ENCODE measurements at regions not wholly inside any gene's neighbourhood (a gene's known extent, or its start where the extent isn't known, plus 50 kb on each side); places are given as distances from the start of the nearest gene placed in this dataset.

DNA sequence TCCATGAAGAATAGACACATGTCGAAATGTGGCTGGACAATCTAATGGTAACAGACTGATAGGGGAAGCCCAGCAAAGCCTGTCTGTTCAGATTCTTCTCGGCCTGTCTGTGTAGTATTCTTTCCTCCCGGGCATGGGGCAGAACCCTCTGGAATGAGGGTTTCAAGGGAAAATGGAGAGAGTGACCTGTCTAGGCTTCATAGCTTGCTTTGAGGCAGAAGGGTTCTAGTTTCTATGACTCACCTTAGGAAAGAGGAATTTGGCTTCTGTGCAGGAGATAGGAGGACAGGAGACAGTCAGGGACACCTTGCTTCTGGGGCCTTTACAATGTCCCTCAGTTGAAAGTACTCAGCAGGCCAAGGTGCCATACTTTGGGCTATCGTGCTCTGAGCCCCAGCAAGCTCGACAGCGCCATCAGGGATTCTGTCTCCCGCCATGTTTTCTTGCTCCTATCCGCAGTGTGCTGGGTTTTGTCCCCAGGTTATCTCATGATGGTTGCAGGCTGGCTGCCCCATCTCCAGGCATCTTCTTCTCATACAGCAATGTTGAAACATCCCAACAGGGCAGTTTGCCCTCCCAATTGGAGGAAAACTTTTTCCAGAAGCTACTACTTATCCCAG, 74.7 kb upstream of the TLK1 start:
- no peaks in the 10 kb centered on the region for H3K27me3 ChIP-seq (ENCODE audit: control insufficient read depth, insufficient read depth, low read length)
- no peak overlapping the region for H3K4me3 ChIP-seq (ENCODE audit: insufficient read depth, low read depth, low read length)
- DNase-seq = no peak
- H3K36me3 ChIP-seq (replicated peaks; ENCODE audit: control insufficient read depth, insufficient read depth, low read length) = no peaks in the 10 kb centered on the region

DNA sequence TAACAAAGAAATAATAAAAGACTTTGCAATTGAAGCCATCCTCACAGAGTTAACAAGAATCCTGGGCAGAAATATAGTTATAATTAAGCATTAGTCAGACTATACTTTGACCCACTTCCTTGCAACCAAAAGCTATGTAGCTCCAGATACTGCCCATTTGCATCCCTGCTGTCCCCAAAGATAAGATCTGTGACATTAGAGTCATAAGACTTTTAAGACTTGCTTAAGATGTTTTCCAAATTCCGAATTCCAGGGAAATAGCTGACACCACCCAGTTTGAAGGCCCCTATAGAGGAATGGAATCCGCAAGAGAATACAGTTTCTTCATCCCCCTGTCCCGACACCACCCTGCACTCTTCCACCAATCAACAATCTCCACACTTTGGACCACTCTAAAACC, 69.5 kb upstream of the TLK1 start:
- H3K36me3 ChIP-seq (replicated peaks; ENCODE audit: control insufficient read depth, insufficient read depth, low read length) = no peaks in the 10 kb centered on the region
- H3K4me3 ChIP-seq (ENCODE audit: insufficient read depth, low read depth, low read length) = no peak overlapping the region
- no peaks in the 10 kb centered on the region for H3K27me3 ChIP-seq (ENCODE audit: control insufficient read depth, insufficient read depth, low read length)
- DNase-seq = no peak

DNA sequence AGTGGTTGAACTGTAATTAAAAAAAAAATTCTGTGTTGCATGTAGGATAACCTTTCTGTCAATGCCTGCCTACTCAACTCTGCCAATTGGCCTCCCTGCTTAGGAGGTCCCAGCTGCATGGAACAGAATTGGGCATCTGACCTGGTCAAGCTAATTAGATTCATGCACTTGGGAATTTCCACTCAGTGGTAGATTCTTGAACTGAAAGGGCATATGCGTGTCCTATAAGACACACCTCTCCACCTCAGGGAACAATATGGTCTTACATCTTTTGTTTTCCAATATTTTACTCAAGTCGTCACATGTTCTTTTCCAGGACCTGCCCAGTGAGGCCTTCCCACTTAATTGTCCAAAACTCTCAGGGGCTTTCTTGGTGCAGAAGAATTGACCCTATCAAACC, 68.1 kb upstream of the TLK1 start:
- Histone ChIP-seq H3K27me3 (ENCODE audit: control insufficient read depth, insufficient read depth, low read length) (no peaks in the 10 kb centered on the region), H3K4me3 (ENCODE audit: insufficient read depth, low read depth, low read length) (no peak overlapping the region), H3K36me3 (replicated peaks; ENCODE audit: control insufficient read depth, insufficient read depth, low read length) (no peaks in the 10 kb centered on the region)
- no peak for DNase-seq

DNA sequence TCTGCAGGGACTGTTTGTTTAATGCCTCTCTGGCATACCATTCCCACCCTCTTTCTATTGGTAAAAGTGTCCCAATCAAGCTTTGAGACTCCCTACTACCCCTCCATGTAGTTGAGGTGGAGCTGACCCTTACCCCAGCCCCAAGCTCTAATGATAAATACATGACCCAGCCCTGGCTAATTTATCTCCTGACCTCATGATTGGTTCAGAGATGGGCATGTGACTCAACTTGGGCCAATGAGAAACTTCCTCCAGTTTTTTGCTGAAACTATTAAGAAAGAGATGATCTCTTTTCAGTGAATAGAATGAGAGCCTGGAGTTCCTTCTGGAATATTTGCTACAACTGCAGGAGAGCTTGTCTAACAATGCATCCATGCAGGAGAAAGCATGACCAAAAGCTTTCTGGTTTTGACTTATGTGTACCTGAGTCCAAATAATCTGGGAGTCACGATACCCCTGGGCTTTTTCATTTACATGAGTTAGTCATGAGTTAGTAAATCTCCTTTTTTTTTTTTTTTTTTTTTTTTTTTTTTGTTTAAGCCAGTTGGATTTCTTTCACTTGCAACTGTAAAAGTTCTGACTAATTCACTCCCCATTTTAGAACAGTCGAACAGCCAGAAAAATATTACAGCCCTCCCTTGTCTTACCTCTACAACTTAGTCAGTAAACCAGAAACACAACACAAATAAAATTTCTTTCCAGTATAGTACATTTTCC, 66.5 kb upstream of the TLK1 start:
- Histone ChIP-seq H3K4me3 (ENCODE audit: insufficient read depth, low read depth, low read length) (no peak overlapping the region), H3K27me3 (ENCODE audit: control insufficient read depth, insufficient read depth, low read length) (no peaks in the 10 kb centered on the region), H3K36me3 (replicated peaks; ENCODE audit: control insufficient read depth, insufficient read depth, low read length) (no peaks in the 10 kb centered on the region)
- DNase-seq = no peak

GRCh38 chr2:171226461-171226860, 65.8 kb upstream of the TLK1 start:
- Histone ChIP-seq H3K36me3 (replicated peaks; ENCODE audit: control insufficient read depth, insufficient read depth, low read length) (no peaks in the 10 kb centered on the region), H3K27me3 (ENCODE audit: control insufficient read depth, insufficient read depth, low read length) (no peaks in the 10 kb centered on the region), H3K4me3 (ENCODE audit: insufficient read depth, low read depth, low read length) (no peak overlapping the region)
- DNase-seq = no peak

DNA sequence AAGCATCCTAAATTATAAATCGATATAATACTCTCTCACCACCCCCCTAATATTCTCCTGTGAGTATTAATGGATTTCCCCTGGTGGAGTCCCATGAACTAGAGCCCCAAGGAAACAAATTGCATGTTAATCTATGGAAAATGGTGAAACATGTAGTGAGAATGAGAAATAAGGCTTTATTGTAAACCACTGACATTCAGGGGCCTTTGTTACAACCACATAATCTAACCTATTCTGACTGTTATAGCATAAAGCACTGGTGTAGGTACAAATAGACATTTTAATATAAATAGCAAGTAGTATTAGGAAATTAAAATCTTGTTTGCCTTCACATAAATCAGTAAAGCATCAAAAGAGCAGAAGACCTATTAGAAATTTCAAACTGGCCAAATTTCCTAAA, 65.3 kb upstream of the TLK1 start:
- no peak for DNase-seq
- H3K4me3 ChIP-seq (ENCODE audit: insufficient read depth, low read depth, low read length) = no peak overlapping the region
- no peaks in the 10 kb centered on the region for H3K36me3 ChIP-seq (replicated peaks; ENCODE audit: control insufficient read depth, insufficient read depth, low read length)
- no peaks in the 10 kb centered on the region for H3K27me3 ChIP-seq (ENCODE audit: control insufficient read depth, insufficient read depth, low read length)

- Histone ChIP-seq H3K27me3 (ENCODE audit: control insufficient read depth, insufficient read depth, low read length) (no peaks in the 10 kb centered on the region), H3K4me3 (ENCODE audit: insufficient read depth, low read depth, low read length) (no peak overlapping the region), H3K36me3 (replicated peaks; ENCODE audit: control insufficient read depth, insufficient read depth, low read length) (no peaks in the 10 kb centered on the region)
- no peak for DNase-seq
These were observed 64.7 kb upstream of the TLK1 start for GRCh38 chr2:171225302-171225980.

- H3K27me3 ChIP-seq (ENCODE audit: control insufficient read depth, insufficient read depth, low read length) = no peaks in the 10 kb centered on the region
- no peaks in the 10 kb centered on the region for H3K36me3 ChIP-seq (replicated peaks; ENCODE audit: control insufficient read depth, insufficient read depth, low read length)
- no peak overlapping the region for H3K4me3 ChIP-seq (ENCODE audit: insufficient read depth, low read depth, low read length)
- peak; percentile 55 for DNase-seq
These were observed 56.6 kb upstream of the TLK1 start for GRCh38 chr2:171217330-171217729.

DNA sequence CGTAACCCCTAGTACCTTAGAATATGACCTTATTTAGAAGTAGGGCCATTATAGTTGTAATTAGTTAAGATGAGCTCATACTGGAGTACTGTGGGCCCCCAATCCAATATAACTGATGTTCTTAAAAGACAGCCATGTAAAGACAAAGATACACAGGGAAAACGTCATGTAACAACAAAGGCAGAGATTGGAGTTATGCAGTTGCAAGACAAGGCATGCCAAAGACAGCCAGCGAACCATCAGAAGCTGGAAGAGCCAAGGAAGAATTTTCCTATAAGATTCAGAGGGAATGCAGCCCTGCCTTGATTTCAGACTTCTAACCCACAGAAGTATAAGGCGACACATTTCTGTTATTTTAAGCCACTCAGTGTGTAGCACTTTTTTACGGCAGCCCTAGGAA, 55.9 kb upstream of the TLK1 start:
- no peak for DNase-seq
- Histone ChIP-seq H3K36me3 (replicated peaks; ENCODE audit: control insufficient read depth, insufficient read depth, low read length) (no peaks in the 10 kb centered on the region), H3K4me3 (ENCODE audit: insufficient read depth, low read depth, low read length) (no peak overlapping the region), H3K27me3 (ENCODE audit: control insufficient read depth, insufficient read depth, low read length) (no peaks in the 10 kb centered on the region)

DNA sequence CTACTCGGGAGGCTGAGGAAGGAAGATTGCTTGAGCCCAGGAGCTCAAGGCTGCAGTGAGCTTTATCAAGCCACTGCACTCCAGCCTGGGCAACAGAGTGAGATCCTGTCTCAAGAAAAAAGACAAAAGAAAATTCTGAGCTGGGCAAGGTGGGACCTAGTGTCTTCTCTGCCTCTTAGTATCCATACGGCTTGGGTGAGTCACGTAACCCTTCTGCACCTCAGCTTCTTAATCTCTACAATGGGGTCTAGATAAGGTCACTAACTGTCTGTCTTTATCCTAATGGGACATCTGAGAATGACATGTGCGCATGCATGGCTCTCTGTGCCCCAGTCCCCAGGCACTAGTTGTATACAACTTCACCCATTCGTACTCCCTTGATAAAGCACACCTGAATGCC, 53.4 kb upstream of the TLK1 start:
- DNase-seq = no peak
- no peaks in the 10 kb centered on the region for H3K36me3 ChIP-seq (replicated peaks; ENCODE audit: control insufficient read depth, insufficient read depth, low read length)
- H3K27me3 ChIP-seq (ENCODE audit: control insufficient read depth, insufficient read depth, low read length) = no peaks in the 10 kb centered on the region
- no peak overlapping the region for H3K4me3 ChIP-seq (ENCODE audit: insufficient read depth, low read depth, low read length)

DNA sequence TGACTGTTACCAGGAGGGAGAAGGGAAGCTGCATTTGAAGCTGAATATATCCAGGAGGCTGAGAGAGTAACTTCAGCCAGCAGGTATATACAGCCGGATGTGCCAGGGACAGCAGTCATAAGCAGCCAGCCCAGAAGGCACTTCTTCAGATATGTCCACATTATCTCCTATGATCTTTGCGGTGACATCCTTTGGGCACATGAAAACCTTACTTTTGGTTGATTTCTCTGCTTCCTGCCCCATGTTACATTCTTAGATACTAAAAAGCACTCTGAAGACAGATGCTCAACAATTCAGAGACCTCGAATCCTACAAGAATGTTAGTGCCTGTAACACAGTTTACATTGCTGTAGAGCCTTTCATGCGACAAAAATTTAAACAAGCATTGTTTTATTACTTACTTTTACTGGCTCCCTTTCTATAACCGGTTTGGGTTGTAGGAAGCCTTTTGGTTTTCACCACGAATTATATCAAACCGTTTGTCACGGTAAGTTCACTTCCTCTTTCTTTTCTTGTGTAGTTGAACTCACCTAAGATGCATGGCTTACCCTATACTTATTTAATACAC, 50.3 kb upstream of the TLK1 start:
- H3K36me3 ChIP-seq (replicated peaks; ENCODE audit: control insufficient read depth, insufficient read depth, low read length) = no peaks in the 10 kb centered on the region
- no peak overlapping the region for H3K4me3 ChIP-seq (ENCODE audit: insufficient read depth, low read depth, low read length)
- H3K27me3 ChIP-seq (ENCODE audit: control insufficient read depth, insufficient read depth, low read length) = no peaks in the 10 kb centered on the region
- no peak for DNase-seq

All from H7 (cell line).